H1 (cell line): ENCODE measurements at regions not wholly inside any gene's neighbourhood (a gene's known extent, or its start where the extent isn't known, plus 50 kb on each side); places are given as distances from the start of the nearest gene placed in this dataset.

Experiments used
- CBX5 ChIP-seq: fragments of 300-800, 300-1000 bp; sonication (generic); IDR thresholded peaks from 2 replicates; pipeline ENCODE4 v1.7.1; 2016; ENCODE audit warnings: antibody characterized with exemption, low read length, low read depth
- KDM1A ChIP-seq: fragments of 200-600, 300-600 bp; sonication (generic); IDR thresholded peaks from 2 replicates; pipeline ENCODE4 v1.7.1; 2016; ENCODE audit warnings: mild to moderate bottlenecking, low read length, borderline replicate concordance
- TEAD4 ChIP-seq: IDR thresholded peaks from 2 replicates; pipeline ENCODE4 v1.6.1; 2012; ENCODE audit warnings: low read depth, low read length, inconsistent platforms, mixed read lengths

- no peak for TF ChIP-seq TEAD4
- TF ChIP-seq KDM1A, result no peak
- TF ChIP-seq CBX5, result no peak
These were observed 107.1 kb downstream of the ZFP36L2 start (continued) for GRCh38 chr2:43119303-43119702.
